GM23248 (cell line): ENCODE measurements at regions not wholly inside any gene's neighbourhood (a gene's known extent, or its start where the extent isn't known, plus 50 kb on each side); places are given as distances from the start of the nearest gene placed in this dataset.
A peak's percentile ranks its signal among the peaks of the same experiment; 100 is the strongest.

ENCODE experiments used
- DNase-seq: peaks from one replicate; pipeline ENCODE4 v3.0.0-alpha.2; 2015
- H2AFZ ChIP-seq: fragments of 200-600 bp; sonication (generic); 2 replicates; pipeline ENCODE4 v1.6.1; 2016; ENCODE audit warnings: antibody characterized with exemption
- H3F3A ChIP-seq: fragments of 200-600 bp; sonication (generic); 2 replicates; pipeline ENCODE4 v1.6.1; 2016; ENCODE audit warnings: mild to moderate bottlenecking, antibody characterized with exemption, mixed run types; ENCODE audit not compliant: insufficient read depth
- H3K27ac ChIP-seq: fragments of 200-600 bp; sonication (generic); 2 replicates; pipeline ENCODE4 v1.5.1; 2016; ENCODE audit warnings: mild to moderate bottlenecking
- H3K27me3 ChIP-seq: fragments of 200-600 bp; sonication (generic); replicated peaks from 2 replicates; pipeline ENCODE4 v1.6.1; 2016; ENCODE audit warnings: mild to moderate bottlenecking; ENCODE audit not compliant: insufficient read depth
- H3K36me3 ChIP-seq: fragments of 200-600 bp; sonication (generic); 2 replicates; pipeline ENCODE4 v1.6.1; 2016; ENCODE audit warnings: low read depth, mild to moderate bottlenecking
- H3K4me1 ChIP-seq: fragments of 200-600 bp; sonication (generic); 2 replicates; pipeline ENCODE4 v1.6.1; 2016; ENCODE audit warnings: mild to moderate bottlenecking; ENCODE audit not compliant: insufficient read depth
- H3K4me2 ChIP-seq: fragments of 200-600 bp; sonication (generic); one replicate; pipeline ENCODE4 v1.6.1; 2016; ENCODE audit warnings: mild to moderate bottlenecking; ENCODE audit not compliant: unreplicated experiment
- H3K4me3 ChIP-seq: fragments of 200-600 bp; sonication (generic); 2 replicates; pipeline ENCODE4 v1.5.1; 2016; ENCODE audit warnings: mild to moderate bottlenecking
- H3K79me2 ChIP-seq: fragments of 200-600 bp; sonication (generic); 2 replicates; pipeline ENCODE4 v1.6.1; 2016; ENCODE audit warnings: mild to moderate bottlenecking; ENCODE audit not compliant: insufficient read depth
- H3K9ac ChIP-seq: fragments of 200-600 bp; sonication (generic); 2 replicates; pipeline ENCODE4 v1.6.1; 2016; ENCODE audit warnings: mild to moderate bottlenecking
- H3K9me2 ChIP-seq: fragments of 200-600 bp; sonication (generic); 2 replicates; pipeline ENCODE4 v1.6.1; 2016; ENCODE audit warnings: mixed run types, mild to moderate bottlenecking, moderate library complexity; ENCODE audit not compliant: insufficient read depth
- H3K9me3 ChIP-seq: fragments of 200-600 bp; sonication (generic); one replicate; pipeline ENCODE4 v1.6.1; 2017; ENCODE audit warnings: low read depth
- H4K20me1 ChIP-seq: fragments of 200-600 bp; sonication (generic); 2 replicates; pipeline ENCODE4 v1.6.0; 2016; ENCODE audit not compliant: insufficient read depth
- EZH2 ChIP-seq: fragments of 200-600 bp; sonication (generic); IDR thresholded peaks from 2 replicates; pipeline ENCODE4 v1.6.1; 2018; ENCODE audit warnings: antibody characterized with exemption, mild to moderate bottlenecking; ENCODE audit not compliant: insufficient read depth, poor library complexity, severe bottlenecking
- EZH2phosphoT487 ChIP-seq: fragments of 200-600 bp; sonication (generic); IDR thresholded peaks from 2 replicates; pipeline ENCODE4 v1.6.1; 2018; ENCODE audit warnings: antibody characterized with exemption, moderate library complexity, mild to moderate bottlenecking, low read depth; ENCODE audit not compliant: insufficient read depth
- WGBS, 2 experiments: methylation state at CpG; one replicate each; pipeline ENCODE4 v1.1.6; 2015 to 2017; ENCODE audit warnings: low lambda C conversion rate in 2 of 2, low coverage in 1 of 2; ENCODE audit errors: missing lambda C conversion rate in 2 of 2; 5-methylcytosine and 5-hydroxymethylcytosine counted together
- in situ Hi-C: fragments of 300-500 bp; cut with MboI; formaldehyde crosslinking; loops from 2 replicates; pipeline ENCODE4 v1.15.0; 2020

DNA sequence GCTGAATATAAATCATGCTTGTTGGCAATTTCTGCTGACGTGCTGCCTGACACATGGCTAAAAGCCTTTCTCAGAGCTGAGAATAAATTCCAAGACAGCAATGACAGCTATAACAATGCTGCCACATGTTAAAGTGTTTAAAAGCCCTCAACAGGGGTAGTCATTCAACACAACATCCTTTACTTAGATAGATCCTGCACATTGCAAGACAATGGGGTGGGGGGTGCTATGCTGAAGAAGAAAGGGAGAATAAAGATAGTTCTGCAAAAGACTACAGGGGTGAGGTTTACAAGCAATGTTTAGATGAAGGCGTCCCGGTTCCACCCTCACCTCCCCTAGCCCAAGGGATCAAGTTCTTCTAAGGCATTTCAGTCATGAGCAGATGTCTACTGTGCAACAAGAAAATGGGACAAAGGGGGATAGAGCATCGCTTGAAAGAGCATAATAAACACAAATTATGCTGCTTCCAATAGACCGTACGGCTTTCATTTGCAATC is 291.0 kb upstream of the ACVR2A start:
- Histone ChIP-seq H3K79me2 (no peaks in the 10 kb centered on the region), H3K4me2 (no peak overlapping the region), H3K9me2 (no peaks in the 10 kb centered on the region), H3K27me3 (no peaks in the 10 kb centered on the region), H3K4me3 (no peak overlapping the region), H2AFZ (no peak overlapping the region; the same call in 1 of the 2 replicates), H3K4me1 (peaks cover 30% of the 10 kb centered on the region), H4K20me1 (no peaks in the 10 kb centered on the region), H3K9ac (no peak overlapping the region), H3K36me3 (no peaks in the 10 kb centered on the region), H3F3A (peaks cover 23% of the 10 kb centered on the region), H3K9me3 (no peaks in the 10 kb centered on the region), H3K27ac (no peak overlapping the region)
- WGBS, 2 experiments: 41 to 43% methylated on average over 6 of the region's 6 CpGs
- in situ Hi-C loops: no loop called here
- TF ChIP-seq EZH2phosphoT487 (no peak), EZH2 (no peak)
- no peak for DNase-seq

DNA sequence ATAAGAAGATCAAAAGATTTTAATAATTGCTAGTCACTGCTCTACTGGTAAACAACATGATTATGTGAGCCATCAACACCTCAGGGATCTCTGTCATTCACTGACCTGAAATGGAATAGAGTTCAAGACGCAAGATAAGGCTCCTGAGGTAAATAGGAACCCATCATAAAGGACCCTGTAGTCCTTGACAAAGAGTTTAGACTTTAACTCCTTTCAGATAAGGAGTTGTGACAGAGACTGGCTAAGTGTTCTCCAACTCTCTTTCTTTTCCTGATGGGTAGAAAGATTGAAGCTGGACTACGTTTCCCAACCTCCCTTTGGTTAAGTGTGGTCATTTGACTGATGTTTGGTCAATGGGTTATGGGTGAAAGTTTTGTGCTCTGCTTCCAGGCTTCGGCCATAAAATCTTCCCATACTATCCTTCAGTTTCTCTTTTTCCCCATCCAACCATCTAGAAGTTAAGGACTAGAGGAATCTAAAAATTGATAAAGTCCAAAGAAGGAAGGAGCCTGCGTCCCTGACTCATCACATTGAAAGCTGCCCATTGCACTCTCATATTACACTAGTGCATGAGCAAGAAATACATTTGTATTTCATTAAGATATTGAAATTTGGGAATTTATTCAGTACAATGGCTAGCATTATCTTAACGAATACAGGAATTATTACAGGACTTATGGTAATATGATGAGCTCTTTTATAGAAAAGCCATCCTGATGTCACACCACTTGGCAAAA is 293.7 kb upstream of the ACVR2A start:
- H3K9me3 ChIP-seq: no peaks in the 10 kb centered on the region
- H3K4me2 ChIP-seq: peak overlapping the region; percentile 24
- H3K4me1 ChIP-seq: peaks cover 56% of the 10 kb centered on the region
- H2AFZ ChIP-seq: no peak overlapping the region
- no peak overlapping the region for H3K4me3 ChIP-seq
- WGBS, 2 experiments: 46 to 49% methylated on average over 5 of the region's 5 CpGs
- peak; percentile 68 for DNase-seq
- peaks cover 40% of the 10 kb centered on the region for H3F3A ChIP-seq
- H3K36me3 ChIP-seq: no peaks in the 10 kb centered on the region
- H3K27ac ChIP-seq: no peak overlapping the region
- no peaks in the 10 kb centered on the region for H3K79me2 ChIP-seq
- in situ Hi-C loops: no loop called here
- no peak overlapping the region for H3K9ac ChIP-seq
- no peaks in the 10 kb centered on the region for H3K27me3 ChIP-seq
- no peaks in the 10 kb centered on the region for H3K9me2 ChIP-seq
- TF ChIP-seq EZH2 (no peak), EZH2phosphoT487 (no peak)
- H4K20me1 ChIP-seq: no peaks in the 10 kb centered on the region

- 0 out of 2 replicates have a peak overlapping the region, but pooled peaks have one; percentile 10 for H3K4me3 ChIP-seq
- H3K9me2 ChIP-seq: peaks cover 4% of the 10 kb centered on the region; the same call in 1 of the 2 replicates
- no peaks in the 10 kb centered on the region for H4K20me1 ChIP-seq
- no peak overlapping the region for H3K9ac ChIP-seq
- H3K4me2 ChIP-seq: peak overlapping the region; percentile 48
- H3K27me3 ChIP-seq: no peaks in the 10 kb centered on the region
- H3K79me2 ChIP-seq: no peaks in the 10 kb centered on the region
- H3K4me1 ChIP-seq: peaks cover 67% of the 10 kb centered on the region
- no peak overlapping the region for H2AFZ ChIP-seq
- TF ChIP-seq EZH2: no peak
- TF ChIP-seq EZH2phosphoT487: no peak
- peak; percentile 79 for DNase-seq
- H3K27ac ChIP-seq: peak overlapping the region; percentile 72
- H3K36me3 ChIP-seq: no peaks in the 10 kb centered on the region
- in situ Hi-C loops: no loop called here
- H3K9me3 ChIP-seq: no peaks in the 10 kb centered on the region
- peaks cover 50% of the 10 kb centered on the region for H3F3A ChIP-seq
Observed at GRCh38 chr2:147549054-147549453, 295.8 kb upstream of the ACVR2A start.

- peaks cover 5% of the 10 kb centered on the region; the same call in 1 of the 2 replicates for H3K9me2 ChIP-seq
- peak overlapping the region; percentile 72 for H3K27ac ChIP-seq
- no peaks in the 10 kb centered on the region for H3K9me3 ChIP-seq
- in situ Hi-C loops: no loop called here
- peaks cover 53% of the 10 kb centered on the region for H3F3A ChIP-seq
- H3K4me3 ChIP-seq: 0 out of 2 replicates have a peak overlapping the region, but pooled peaks have one; percentile 10
- no peak for TF ChIP-seq EZH2
- TF ChIP-seq EZH2phosphoT487: no peak
- DNase-seq: peak; percentile 46
- peaks cover 73% of the 10 kb centered on the region for H3K4me1 ChIP-seq
- H3K27me3 ChIP-seq: no peaks in the 10 kb centered on the region
- H3K36me3 ChIP-seq: no peaks in the 10 kb centered on the region
- no peak overlapping the region for H2AFZ ChIP-seq
- H3K4me2 ChIP-seq: peak overlapping the region; percentile 48
- H4K20me1 ChIP-seq: no peaks in the 10 kb centered on the region
- 58 to 76% methylated on average over 1 of the region's 1 CpG for WGBS, 2 experiments
- no peak overlapping the region for H3K9ac ChIP-seq
- H3K79me2 ChIP-seq: no peaks in the 10 kb centered on the region
Observed at GRCh38 chr2:147548451-147548850, 296.4 kb upstream of the ACVR2A start.
